NCI-H748 (cell line): ENCODE measurements at regions not wholly inside any gene's neighbourhood (a gene's known extent, or its start where the extent isn't known, plus 50 kb on each side); places are given as distances from the start of the nearest gene placed in this dataset.

Experiments
- DNase-seq: peaks from one replicate; lab custom pipeline; 2025; ENCODE audit not compliant: unreplicated experiment; lab: John Stamatoyannopoulos, UW

GRCh38 chr16:80144191-80144590 lies 396.6 kb upstream of the DYNLRB2 start:
- DNase-seq, result no peak

GRCh38 chr16:80142940-80143339 lies 397.9 kb upstream of the DYNLRB2 start:
- DNase-seq, result no peak

DNA sequence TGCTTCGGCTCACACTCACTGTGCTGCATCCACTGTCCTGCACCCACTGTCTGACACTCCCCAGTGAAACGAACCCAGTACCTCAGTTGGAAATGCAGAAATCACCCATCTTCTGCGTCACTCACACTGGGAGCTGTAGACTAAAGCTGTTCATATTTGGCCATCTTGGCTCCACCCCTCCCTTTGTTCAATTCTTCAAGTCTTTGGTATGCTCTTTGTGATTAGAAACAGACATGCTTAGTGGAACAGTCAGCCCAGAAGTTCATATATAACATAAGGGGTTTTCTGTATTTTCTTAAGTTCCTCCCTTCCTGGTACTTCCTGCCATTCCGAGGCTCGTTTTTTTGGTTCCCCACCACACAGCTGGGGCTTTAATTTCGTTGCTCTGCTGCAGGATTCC lies 398.5 kb upstream of the DYNLRB2 start:
- no peak for DNase-seq

GRCh38 chr16:80129791-80130190 lies 411.0 kb upstream of the DYNLRB2 start:
- no peak for DNase-seq

- no peak for DNase-seq
Measured at GRCh38 chr16:80125677-80126076, 415.1 kb upstream of the DYNLRB2 start.

GRCh38 chr16:80123189-80123588 lies 417.6 kb upstream of the DYNLRB2 start:
- no peak for DNase-seq

DNA sequence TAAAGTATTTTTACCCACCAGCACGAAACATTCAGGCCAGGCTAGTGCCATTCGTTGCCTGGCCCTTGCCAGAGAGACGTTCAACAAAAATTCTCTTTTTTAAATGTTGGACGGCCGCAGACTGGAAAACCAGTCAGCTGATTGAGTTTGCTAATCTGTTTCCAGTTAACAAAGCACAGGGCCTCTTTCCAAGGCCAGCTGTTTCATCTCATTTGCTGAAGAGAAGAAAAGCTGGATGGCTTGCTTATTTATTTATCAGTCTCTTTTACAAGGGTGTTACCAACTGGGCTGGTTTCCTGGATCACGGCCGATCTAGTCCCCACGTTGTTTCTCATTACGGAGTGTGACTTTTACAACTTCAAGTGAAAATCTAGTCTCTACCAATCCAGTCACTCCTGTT lies 418.7 kb upstream of the DYNLRB2 start:
- no peak for DNase-seq

- no peak for DNase-seq
Measured at GRCh38 chr16:80121522-80121909, 419.3 kb upstream of the DYNLRB2 start.

- peak; percentile 39 for DNase-seq
Measured at GRCh38 chr16:80120899-80121521, 419.8 kb upstream of the DYNLRB2 start.

DNA sequence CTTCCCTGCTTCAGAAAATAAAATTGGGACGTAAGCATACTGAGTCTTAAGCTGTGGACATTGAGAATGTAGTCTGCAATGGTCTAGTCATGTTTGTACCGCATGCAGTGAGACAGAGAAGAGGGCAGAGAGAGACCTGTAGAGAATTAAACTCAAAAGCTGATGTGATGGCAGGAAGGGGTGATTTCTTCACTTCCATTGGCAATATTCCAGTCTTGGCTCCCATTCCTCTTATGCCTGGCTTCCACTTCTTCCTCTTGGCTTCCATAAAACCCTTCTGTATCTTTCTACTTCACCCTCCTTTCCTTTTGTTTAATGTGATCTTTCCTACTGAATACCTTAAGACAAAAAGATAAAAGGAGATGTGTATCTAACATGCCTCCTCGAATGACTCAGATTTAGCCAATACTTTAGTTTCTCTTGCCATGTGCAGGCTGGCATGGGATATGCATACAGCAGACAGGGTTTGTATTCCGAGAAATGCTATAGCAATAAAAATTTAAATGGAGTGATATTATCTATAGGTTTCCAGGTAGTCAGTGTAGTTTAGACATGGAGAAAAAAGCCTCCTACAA lies 423.1 kb upstream of the DYNLRB2 start:
- DNase-seq, result no peak

- DNase-seq, result no peak
Measured at GRCh38 chr16:80116711-80117110, 424.1 kb upstream of the DYNLRB2 start.

DNA sequence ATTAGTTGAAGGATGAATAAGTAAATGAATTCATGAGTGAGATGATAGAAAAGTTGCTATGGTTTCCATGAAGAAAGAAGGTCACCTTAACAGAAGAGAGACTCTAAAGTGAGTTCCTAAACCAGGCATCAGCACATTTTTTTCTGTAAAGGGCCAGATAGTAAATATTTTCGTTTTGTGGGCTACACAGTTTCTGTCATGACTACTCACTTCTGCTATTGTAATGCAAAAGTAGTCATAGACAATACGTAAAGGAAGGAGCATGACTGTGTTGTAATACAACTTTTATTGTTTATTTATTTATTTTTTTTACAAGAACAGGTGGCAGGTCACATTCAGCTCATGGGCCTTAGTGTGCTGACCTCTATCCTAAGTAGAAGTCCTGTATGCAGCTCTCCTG lies 426.1 kb upstream of the DYNLRB2 start:
- no peak for DNase-seq

DNA sequence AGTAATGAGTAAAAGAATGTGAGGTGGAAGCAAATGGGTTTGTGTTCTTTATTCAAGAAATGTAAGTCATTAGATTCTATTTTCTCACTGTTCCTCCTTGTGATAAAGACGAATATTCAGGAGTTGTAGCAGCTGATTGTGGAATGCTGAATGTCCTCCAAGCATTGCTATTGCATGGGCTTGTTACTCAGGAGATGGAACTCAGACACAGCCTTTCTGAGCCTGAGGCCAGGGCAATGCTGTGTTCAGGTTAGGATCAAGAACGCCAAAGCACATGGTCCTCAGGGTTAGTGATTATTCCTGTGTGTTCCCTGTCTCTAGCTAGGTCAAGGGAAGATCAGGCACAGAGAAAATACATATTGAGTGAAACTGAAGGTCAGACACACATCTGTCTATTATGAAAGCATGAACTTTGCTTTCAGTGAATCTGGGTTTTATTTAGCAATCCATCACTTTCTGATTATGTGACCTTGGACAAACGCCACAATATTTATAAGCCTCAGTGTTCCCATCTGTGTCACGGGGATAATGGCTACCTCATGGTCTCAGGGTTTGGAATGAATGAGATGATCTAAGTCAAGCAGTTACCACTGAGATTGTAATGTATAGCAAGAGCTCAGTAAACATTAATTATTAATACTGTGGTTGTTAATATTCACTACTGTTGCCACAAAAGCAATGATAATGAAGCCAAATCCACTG lies 426.8 kb upstream of the DYNLRB2 start:
- DNase-seq, result no peak

GRCh38 chr16:80109581-80109980 lies 431.2 kb upstream of the DYNLRB2 start:
- DNase-seq, result no peak

GRCh38 chr16:80107900-80108299 lies 432.9 kb upstream of the DYNLRB2 start:
- DNase-seq, result no peak

- no peak for DNase-seq
Measured at GRCh38 chr16:80105751-80106150, 435.0 kb upstream of the DYNLRB2 start.

DNA sequence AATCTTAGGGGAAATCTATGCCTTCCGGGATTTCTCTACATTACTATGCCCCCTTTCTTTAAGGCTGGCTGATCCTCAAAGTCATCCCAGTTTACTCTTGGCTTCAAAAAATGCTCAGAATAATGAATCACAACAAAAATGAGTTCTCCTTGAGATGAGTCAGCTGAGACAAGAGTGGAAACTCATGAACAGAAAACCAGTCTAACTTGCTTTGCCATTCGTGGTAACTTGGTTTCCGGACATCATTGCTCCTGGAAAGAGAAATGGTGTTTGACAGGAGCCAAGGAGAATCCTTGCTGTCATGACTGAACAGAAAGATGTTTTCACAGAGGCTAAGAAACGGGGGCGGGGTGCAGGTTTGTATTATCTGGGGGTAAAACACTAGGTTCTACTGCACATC lies 435.6 kb upstream of the DYNLRB2 start:
- DNase-seq, result no peak

DNA sequence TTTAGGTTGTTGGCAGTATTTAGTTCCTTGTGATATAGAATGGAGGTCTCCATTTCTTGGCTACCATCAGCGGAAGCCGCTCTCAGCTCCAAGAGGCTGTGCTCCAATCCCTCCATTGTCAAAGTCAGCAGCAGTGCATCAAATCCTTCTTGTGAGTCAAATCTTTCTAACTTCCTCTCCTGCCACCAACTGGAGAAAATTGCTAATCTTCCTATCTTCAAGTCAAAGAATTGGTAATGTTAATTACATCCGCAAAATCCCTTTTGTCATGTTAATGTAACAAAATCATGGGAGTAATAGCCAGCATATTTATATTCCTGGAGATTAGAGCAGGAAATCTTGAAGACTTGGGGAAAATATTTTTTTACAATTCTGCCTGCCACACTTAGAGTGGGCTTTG lies 436.4 kb upstream of the DYNLRB2 start:
- no peak for DNase-seq

DNA sequence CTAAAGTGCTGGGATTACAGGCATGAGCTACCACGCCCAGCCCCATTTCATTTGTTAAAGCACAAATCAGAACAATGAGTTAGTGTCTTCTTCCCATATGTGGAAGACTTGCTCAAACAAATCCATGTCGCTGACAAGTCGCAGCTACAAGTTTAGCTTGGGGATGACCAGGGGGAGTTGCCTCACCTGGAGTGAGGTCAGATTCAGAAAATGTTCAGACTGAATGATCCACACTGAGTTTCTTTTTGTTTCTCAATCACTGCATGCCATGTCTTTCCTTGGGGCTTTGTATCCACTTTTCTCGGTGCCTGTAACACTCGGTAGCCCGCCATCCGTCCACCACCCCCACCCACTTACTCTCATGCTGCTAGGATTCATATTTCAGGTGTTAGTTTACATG lies 437.3 kb upstream of the DYNLRB2 start:
- DNase-seq, result peak; percentile 8

GRCh38 chr16:80100846-80101451 lies 439.8 kb upstream of the DYNLRB2 start:
- no peak for DNase-seq

DNA sequence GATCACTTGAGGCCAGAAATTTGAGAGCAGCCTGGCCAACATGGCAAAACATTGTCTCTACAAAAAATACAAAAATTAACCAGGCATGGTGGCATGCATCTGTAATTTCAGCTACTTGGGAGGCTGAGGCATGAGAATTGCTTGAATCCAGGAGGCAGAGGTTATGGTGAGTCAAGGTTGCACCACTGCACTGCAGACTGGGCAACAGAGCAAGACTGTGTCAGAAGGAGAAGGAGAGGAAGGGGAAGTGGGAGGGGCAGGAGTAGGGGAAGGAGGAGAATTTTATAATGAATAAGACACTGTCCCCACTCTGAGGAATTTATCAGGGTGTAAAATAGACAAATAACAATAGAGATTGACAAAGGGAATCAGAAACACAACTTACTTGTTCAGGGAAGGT lies 440.6 kb upstream of the DYNLRB2 start:
- DNase-seq, result no peak

DNA sequence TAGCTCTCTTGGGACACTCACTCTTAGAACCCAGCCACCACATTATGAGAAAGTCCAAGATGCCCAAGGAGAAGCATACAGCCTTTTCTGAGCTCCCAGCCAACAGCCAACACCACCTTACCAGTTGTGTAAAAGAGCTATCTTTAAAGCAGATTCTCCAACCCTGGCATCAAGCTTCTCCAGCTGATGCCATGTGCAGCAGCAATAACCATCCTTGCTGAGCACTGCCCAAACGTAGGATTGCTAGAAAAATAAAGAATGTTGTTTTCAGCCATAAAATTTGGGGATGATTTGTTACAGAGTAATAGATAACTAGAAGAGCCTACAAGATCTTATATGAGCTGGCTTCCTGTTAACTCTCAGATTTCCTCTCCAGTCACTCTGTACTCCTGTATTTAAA lies 443.7 kb upstream of the DYNLRB2 start:
- DNase-seq, result no peak
